ENCODE measurements at regions not wholly inside any gene's neighbourhood (a gene's known extent, or its start where the extent isn't known, plus 50 kb on each side); places are given as distances from the start of the nearest gene placed in this dataset.

- intact Hi-C loops (cut with DNase I) = no loop called here
- no peaks in the 10 kb centered on the region for H3K4me1 ChIP-seq (ENCODE audit: insufficient read depth)
- WGBS, 3 donors = 89 to 95% (median 91%) methylated on average over 2 of the region's 2 CpGs
- DNase-seq = no peak
- H3K4me3 ChIP-seq = no peak overlapping the region
- H3K36me3 ChIP-seq = no peaks in the 10 kb centered on the region
- H3K27ac ChIP-seq = no peak overlapping the region
- no peaks in the 10 kb centered on the region for H3K9me3 ChIP-seq
- H3K27me3 ChIP-seq = no peaks in the 10 kb centered on the region
- TF ChIP-seq CTCF (IDR thresholded peaks at IDR 0.05) = no peak
- TF ChIP-seq POLR2A (IDR thresholded peaks at IDR 0.05) = no peak
- TF ChIP-seq EP300 (IDR thresholded peaks at IDR 0.05) = no peak
These were observed 124.0 kb downstream of the SPTSSA start for GRCh38 chr14:34338056-34338455.

- H3K27me3 ChIP-seq = no peaks in the 10 kb centered on the region
- intact Hi-C loops (cut with DNase I) = no loop called here
- no peaks in the 10 kb centered on the region for H3K9me3 ChIP-seq
- no peak overlapping the region for H3K4me3 ChIP-seq
- H3K4me1 ChIP-seq (ENCODE audit: insufficient read depth) = no peaks in the 10 kb centered on the region
- 52 to 67% (median 66%) methylated on average over 1 of the region's 1 CpG for WGBS, 3 donors
- H3K27ac ChIP-seq = no peak overlapping the region
- no peak for TF ChIP-seq EP300 (IDR thresholded peaks at IDR 0.05)
- TF ChIP-seq CTCF (IDR thresholded peaks at IDR 0.05) = no peak
- no peak for TF ChIP-seq POLR2A (IDR thresholded peaks at IDR 0.05)
- DNase-seq = no peak
- H3K36me3 ChIP-seq = no peaks in the 10 kb centered on the region
These were observed 125.5 kb downstream of the SPTSSA start for GRCh38 chr14:34336501-34336900.

- 84 to 93% (median 91%) methylated on average over 1 of the region's 1 CpG for WGBS, 3 donors
- Histone ChIP-seq H3K27me3 (no peaks in the 10 kb centered on the region), H3K9me3 (no peaks in the 10 kb centered on the region), H3K4me3 (no peak overlapping the region), H3K36me3 (no peaks in the 10 kb centered on the region), H3K4me1 (ENCODE audit: insufficient read depth) (no peaks in the 10 kb centered on the region), H3K27ac (no peak overlapping the region)
- DNase-seq = no peak
- intact Hi-C loops (cut with DNase I) = no loop called here
- TF ChIP-seq CTCF (IDR thresholded peaks at IDR 0.05) = no peak
- TF ChIP-seq EP300 (IDR thresholded peaks at IDR 0.05) = no peak
- no peak for TF ChIP-seq POLR2A (IDR thresholded peaks at IDR 0.05)
These were observed 126.1 kb downstream of the SPTSSA start for GRCh38 chr14:34335968-34336367.

GRCh38 chr14:34334329-34334728 is 127.7 kb downstream of the SPTSSA start:
- no peak overlapping the region for H3K27ac ChIP-seq
- no peaks in the 10 kb centered on the region for H3K9me3 ChIP-seq
- no peaks in the 10 kb centered on the region for H3K4me1 ChIP-seq (ENCODE audit: insufficient read depth)
- intact Hi-C loops (cut with DNase I) = no loop called here
- H3K4me3 ChIP-seq = no peak overlapping the region
- no peaks in the 10 kb centered on the region for H3K27me3 ChIP-seq
- no peak for DNase-seq
- TF ChIP-seq CTCF (IDR thresholded peaks at IDR 0.05) (no peak), EP300 (IDR thresholded peaks at IDR 0.05) (no peak), POLR2A (IDR thresholded peaks at IDR 0.05) (no peak)
- no peaks in the 10 kb centered on the region for H3K36me3 ChIP-seq
